ENCODE measurements at regions not wholly inside any gene's neighbourhood (a gene's known extent, or its start where the extent isn't known, plus 50 kb on each side); places are given as distances from the start of the nearest gene placed in this dataset.

GRCh38 chr5:133845271-133845670 is 123.2 kb downstream of the C5orf15 start:
- H3K4me1 ChIP-seq (ENCODE audit: insufficient read depth, low read length, poor library complexity, severe bottlenecking), result peaks cover 14% of the 10 kb centered on the region
- BruUV-seq (replicated peaks), result no TSS peak
- CTCF ChIA-PET (ENCODE audit: unreplicated experiment), result no interaction called here
- POLR2A ChIA-PET, result interaction anchor here (0.7 kb wide), 1 partner anchor 95 kb away, joined by 4 read pairs; no protein-coding TSS in a partner anchor
- no peak overlapping the region for H3K27ac ChIP-seq (ENCODE audit: low read depth, low read length, poor library complexity, severe bottlenecking)
- no peaks in the 10 kb centered on the region for H3K36me3 ChIP-seq (ENCODE audit: insufficient read depth, low read length)
- no peaks in the 10 kb centered on the region for H3K79me2 ChIP-seq (ENCODE audit: insufficient read depth, low read depth, low read length)
- H3K9me2 ChIP-seq (ENCODE audit: insufficient read depth, low read length), result no peaks in the 10 kb centered on the region
- no peak overlapping the region for H3K4me3 ChIP-seq (ENCODE audit: low read depth, low read length, poor library complexity, severe bottlenecking)
- H2AFZ ChIP-seq (ENCODE audit: low read length), result no peak overlapping the region
- no peak overlapping the region for H3K4me2 ChIP-seq (ENCODE audit: low read length)
- TF ChIP-seq CTCF (conservative IDR thresholded peaks at IDR 0.05; ENCODE audit: low read length) (no peak), EZH2phosphoT487 (IDR thresholded peaks at IDR 0.05; ENCODE audit: borderline replicate concordance, low read depth, low read length) (no peak)
- H3K9me3 ChIP-seq (ENCODE audit: low read length), result no peaks in the 10 kb centered on the region
- no peak for DNase-seq (ENCODE audit: low spot score)
- intact Hi-C loops (cut with micrococcal nuclease; ENCODE audit: unreplicated experiment), result no loop called here
- H4K20me1 ChIP-seq (ENCODE audit: insufficient read depth, low read length), result no peaks in the 10 kb centered on the region

GRCh38 chr5:133844836-133845235 is 123.6 kb downstream of the C5orf15 start:
- no peak for TF ChIP-seq EZH2phosphoT487 (IDR thresholded peaks at IDR 0.05; ENCODE audit: borderline replicate concordance, low read depth, low read length)
- no peak for TF ChIP-seq CTCF (conservative IDR thresholded peaks at IDR 0.05; ENCODE audit: low read length)
- no peak for DNase-seq (ENCODE audit: low spot score)
- Histone ChIP-seq H3K79me2 (ENCODE audit: insufficient read depth, low read depth, low read length) (no peaks in the 10 kb centered on the region), H3K9me2 (ENCODE audit: insufficient read depth, low read length) (no peaks in the 10 kb centered on the region), H2AFZ (ENCODE audit: low read length) (no peak overlapping the region), H3K36me3 (ENCODE audit: insufficient read depth, low read length) (no peaks in the 10 kb centered on the region), H3K4me1 (ENCODE audit: insufficient read depth, low read length, poor library complexity, severe bottlenecking) (peaks cover 14% of the 10 kb centered on the region), H3K4me3 (ENCODE audit: low read depth, low read length, poor library complexity, severe bottlenecking) (no peak overlapping the region), H3K9me3 (ENCODE audit: low read length) (no peaks in the 10 kb centered on the region), H3K4me2 (ENCODE audit: low read length) (no peak overlapping the region), H4K20me1 (ENCODE audit: insufficient read depth, low read length) (no peaks in the 10 kb centered on the region), H3K27ac (ENCODE audit: low read depth, low read length, poor library complexity, severe bottlenecking) (no peak overlapping the region)
- no TSS peak for BruUV-seq (replicated peaks)
- CTCF ChIA-PET (ENCODE audit: unreplicated experiment), result no interaction called here
- POLR2A ChIA-PET, result interaction anchor here (0.7 kb wide), 1 partner anchor 95 kb away, joined by 4 read pairs; no protein-coding TSS in a partner anchor
- intact Hi-C loops (cut with micrococcal nuclease; ENCODE audit: unreplicated experiment), result no loop called here

GRCh38 chr5:133843911-133844310 is 124.5 kb downstream of the C5orf15 start:
- no peak for DNase-seq (ENCODE audit: low spot score)

More at GRCh38 chr5:133843911-133844310, 124.5 kb downstream of the C5orf15 start:
- Histone ChIP-seq H3K9me2 (ENCODE audit: insufficient read depth, low read length) (no peaks in the 10 kb centered on the region), H2AFZ (ENCODE audit: low read length) (no peak overlapping the region), H3K4me3 (ENCODE audit: low read depth, low read length, poor library complexity, severe bottlenecking) (no peak overlapping the region), H3K79me2 (ENCODE audit: insufficient read depth, low read depth, low read length) (no peaks in the 10 kb centered on the region), H3K27ac (ENCODE audit: low read depth, low read length, poor library complexity, severe bottlenecking) (no peak overlapping the region), H3K4me2 (ENCODE audit: low read length) (no peak overlapping the region), H3K36me3 (ENCODE audit: insufficient read depth, low read length) (no peaks in the 10 kb centered on the region), H3K4me1 (ENCODE audit: insufficient read depth, low read length, poor library complexity, severe bottlenecking) (peaks cover 14% of the 10 kb centered on the region), H3K9me3 (ENCODE audit: low read length) (no peaks in the 10 kb centered on the region), H4K20me1 (ENCODE audit: insufficient read depth, low read length) (no peaks in the 10 kb centered on the region)
- CTCF ChIA-PET (ENCODE audit: unreplicated experiment), result no interaction called here
- POLR2A ChIA-PET, result interaction anchor here (0.8 to 1.2 kb wide), 2 partner anchors 99 to 423 kb away, joined by 3 to 6 read pairs; no protein-coding TSS in a partner anchor
- BruUV-seq (replicated peaks), result no TSS peak
- TF ChIP-seq CTCF (conservative IDR thresholded peaks at IDR 0.05; ENCODE audit: low read length) (no peak), EZH2phosphoT487 (IDR thresholded peaks at IDR 0.05; ENCODE audit: borderline replicate concordance, low read depth, low read length) (no peak)
- intact Hi-C loops (cut with micrococcal nuclease; ENCODE audit: unreplicated experiment), result no loop called here

Measured in OCI-LY7 (cell line).